SK-N-SH (cell line): ENCODE measurements at regions not wholly inside any gene's neighbourhood (a gene's known extent, or its start where the extent isn't known, plus 50 kb on each side); places are given as distances from the start of the nearest gene placed in this dataset.

ENCODE experiments used
- CTCF ChIA-PET: fragments of 300-600, 350-600 bp; formaldehyde crosslinking; extraction: SDS; loops from one replicate; lab custom pipeline; 2021; lab: Yijun Ruan, JAX
- POLR2A ChIA-PET: fragments of 350-600 bp; sonication (Branson Sonifier 250); formaldehyde crosslinking; extraction: SDS; loops from one replicate; lab custom pipeline; 2020; ENCODE audit warnings: antibody characterized with exemption, inconsistent platforms; lab: Yijun Ruan, JAX
- DNase-seq: peaks from one replicate; pipeline ENCODE4 v3.0.0; 2012
- H2AFZ ChIP-seq: fragments of 200-600 bp; sonication (generic); 2 replicates; pipeline ENCODE4 v1.8.1; 2016; ENCODE audit warnings: antibody characterized with exemption, mild to moderate bottlenecking, low read depth
- H3F3A ChIP-seq: fragments of 200-600 bp; sonication (generic); replicated peaks from 2 replicates; pipeline ENCODE3; 2016; ENCODE audit warnings: antibody characterized with exemption, mild to moderate bottlenecking; ENCODE audit not compliant: insufficient read depth
- H3K27ac ChIP-seq, 2 experiments: fragments of 200-500 bp in 1 of 2; fragments of 200-600 bp in 1 of 2; sonication (Bioruptor generic) in 1 of 2; sonication (generic), shearing (Covaris generic) in 1 of 2; 2 replicates each; pipeline versions ENCODE4 v1.5.1 to v1.6.1; 2014 to 2016; ENCODE audit warnings: low read depth in 2 of 2, inconsistent platforms in 1 of 2, low read length in 1 of 2, mild to moderate bottlenecking in 1 of 2, mixed read lengths in 1 of 2
- H3K27me3 ChIP-seq: fragments of 200-600 bp; sonication (generic), shearing (Covaris generic); 2 replicates; pipeline ENCODE4 v1.6.1; 2016; ENCODE audit warnings: mixed run types; ENCODE audit not compliant: insufficient read depth
- H3K36me3 ChIP-seq, 2 experiments: fragments of 200-500 bp in 1 of 2; fragments of 200-600 bp in 1 of 2; sonication (Bioruptor generic) in 1 of 2; sonication (generic) in 1 of 2; replicated peaks in 1 of 2; 2 replicates each; pipeline versions ENCODE3 to v1.5.1; 2014 to 2016; ENCODE audit warnings: low read length in 1 of 2, mild to moderate bottlenecking in 1 of 2; ENCODE audit not compliant: insufficient read depth in 2 of 2, control insufficient read depth in 1 of 2
- H3K4me1 ChIP-seq, 2 experiments: fragments of 200-500 bp in 1 of 2; fragments of 200-600 bp in 1 of 2; sonication (Bioruptor generic) in 1 of 2; sonication (generic), shearing (Covaris generic) in 1 of 2; 2 replicates each; pipeline versions ENCODE4 v1.5.1 to v1.6.1; 2014 to 2016; ENCODE audit warnings: low read depth in 1 of 2, low read length in 1 of 2, mixed run types in 1 of 2; ENCODE audit not compliant: insufficient read depth in 2 of 2, control insufficient read depth in 1 of 2
- H3K4me2 ChIP-seq: fragments of 200-600 bp; sonication (generic), shearing (Covaris generic); 2 replicates; pipeline ENCODE4 v1.6.1; 2017; ENCODE audit warnings: mixed run types
- H3K4me3 ChIP-seq, 2 experiments: fragments of 200-500 bp in 1 of 2; fragments of 200-600 bp in 1 of 2; sonication (Bioruptor generic) in 1 of 2; sonication (generic), shearing (Covaris generic) in 1 of 2; 2 replicates each; pipeline versions ENCODE4 v1.5.1 to v1.8.1; 2014 to 2016; ENCODE audit warnings: low read depth in 2 of 2, inconsistent platforms in 1 of 2, low read length in 1 of 2, mild to moderate bottlenecking in 1 of 2, mixed read lengths in 1 of 2, moderate library complexity in 1 of 2
- H3K79me2 ChIP-seq: fragments of 200-600 bp; sonication (generic); 2 replicates; pipeline ENCODE4 v1.8.1; 2017; ENCODE audit warnings: mild to moderate bottlenecking; ENCODE audit not compliant: insufficient read depth
- H3K9ac ChIP-seq: fragments of 200-600 bp; sonication (generic); 2 replicates; pipeline ENCODE4 v1.6.1; 2017; ENCODE audit warnings: mixed run types
- H3K9me2 ChIP-seq: fragments of 200-600 bp; sonication (generic); 2 replicates; pipeline ENCODE4 v1.6.1; 2017; ENCODE audit warnings: mixed run types
- H3K9me3 ChIP-seq: fragments of 200-600 bp; sonication (generic); 2 replicates; pipeline ENCODE4 v1.6.1; 2017; ENCODE audit warnings: mixed run types, mild to moderate bottlenecking, moderate library complexity
- H4K20me1 ChIP-seq: fragments of 200-600 bp; sonication (generic); 2 replicates; pipeline ENCODE4 v1.6.1; 2017; ENCODE audit warnings: mild to moderate bottlenecking, mixed run types; ENCODE audit not compliant: insufficient read depth
- CTCF ChIP-seq: fragments of 200-600 bp; sonication (generic); IDR thresholded peaks from 2 replicates; pipeline ENCODE4 v1.6.1; 2017; ENCODE audit warnings: antibody characterized with exemption, mild to moderate bottlenecking, moderate library complexity
- ELF1 ChIP-seq: IDR thresholded peaks from 2 replicates; pipeline ENCODE4 v1.4.0; 2012
- FOXJ3 ChIP-seq: sonication (generic); formaldehyde crosslinking; IDR thresholded peaks from 2 replicates; pipeline ENCODE4 v1.5.1; 2020; ENCODE audit warnings: mild to moderate bottlenecking, missing genetic modification reagents
- FOXM1 ChIP-seq: IDR thresholded peaks from 2 replicates; pipeline ENCODE4 v1.4.0; 2012; ENCODE audit warnings: low read depth, mild to moderate bottlenecking
- GABPA ChIP-seq: IDR thresholded peaks from 2 replicates; pipeline ENCODE4 v1.4.0; 2012; ENCODE audit warnings: low read depth, mild to moderate bottlenecking
- GATA2 ChIP-seq: sonication (generic); formaldehyde crosslinking; IDR thresholded peaks from 2 replicates; pipeline ENCODE4 v1.5.0; 2020; ENCODE audit warnings: mild to moderate bottlenecking, missing genetic modification reagents
- JUND ChIP-seq: IDR thresholded peaks from 2 replicates; pipeline ENCODE4 v1.4.0; 2012
- MAX ChIP-seq: IDR thresholded peaks from 2 replicates; pipeline ENCODE4 v1.4.0; 2012; ENCODE audit warnings: low read depth
- MXI1 ChIP-seq: IDR thresholded peaks from 2 replicates; pipeline ENCODE4 v1.6.1; 2012; ENCODE audit warnings: mild to moderate bottlenecking, low read depth, low read length, improper control_type of control experiment
- NFIC ChIP-seq: IDR thresholded peaks from 2 replicates; pipeline ENCODE4 v1.4.0; 2012; ENCODE audit warnings: borderline replicate concordance
- NRF1 ChIP-seq: IDR thresholded peaks from 2 replicates; pipeline ENCODE4 v1.6.1; 2012; ENCODE audit warnings: low read depth, mild to moderate bottlenecking, low read length
- PBX3 ChIP-seq: IDR thresholded peaks from 2 replicates; pipeline ENCODE4; 2012
- POLR2AphosphoS5 ChIP-seq: IDR thresholded peaks from 2 replicates; pipeline ENCODE4 v1.6.1; 2012; ENCODE audit warnings: low read depth, low read length
- RAD21 ChIP-seq: IDR thresholded peaks from 2 replicates; pipeline ENCODE4 v1.6.1; 2012; ENCODE audit warnings: mild to moderate bottlenecking, low read length
- RCOR1 ChIP-seq: fragments of 150-350 bp; IDR thresholded peaks from 2 replicates; pipeline ENCODE4 v1.6.1; 2017; ENCODE audit warnings: antibody characterized with exemption, low read length
- REST ChIP-seq: IDR thresholded peaks from 2 replicates; pipeline ENCODE4 v1.6.1; 2012; ENCODE audit warnings: mild to moderate bottlenecking, low read depth, low read length, moderate library complexity
- RFX5 ChIP-seq: IDR thresholded peaks from 2 replicates; pipeline ENCODE4 v1.6.1; 2012; ENCODE audit warnings: mild to moderate bottlenecking, improper control_type of control experiment, low read length
- RXRA ChIP-seq: IDR thresholded peaks from 2 replicates; pipeline ENCODE4 v1.4.0; 2012; ENCODE audit warnings: low read depth, mild to moderate bottlenecking, borderline replicate concordance
- SIN3A ChIP-seq: IDR thresholded peaks from 2 replicates; pipeline ENCODE4 v1.6.1; 2012; ENCODE audit warnings: low read depth, mild to moderate bottlenecking, low read length, moderate library complexity, borderline replicate concordance
- TAF1 ChIP-seq: IDR thresholded peaks from 2 replicates; pipeline ENCODE4 v1.6.1; 2012; ENCODE audit warnings: low read depth, mild to moderate bottlenecking, low read length, moderate library complexity, borderline replicate concordance
- YY1 ChIP-seq: IDR thresholded peaks from 2 replicates; pipeline ENCODE4 v1.4.0; 2012; ENCODE audit warnings: low read depth, mild to moderate bottlenecking
- WGBS: methylation state at CpG from one replicate; pipeline ENCODE4 v1.1.6; 2017; ENCODE audit warnings: low lambda C conversion rate; 5-methylcytosine and 5-hydroxymethylcytosine counted together

GRCh38 chr2:83826577-83826976 is 632.5 kb downstream of the SUCLG1 start (continued):
- no peak for TF ChIP-seq POLR2AphosphoS5

- ChIA-PET CTCF (interaction anchor here (0.7 kb wide), 1 partner anchor 675 kb away, joined by 3 read pairs; no protein-coding TSS in a partner anchor), POLR2A (no interaction called here)
- Histone ChIP-seq H2AFZ (no peak overlapping the region), H3K9me3 (no peaks in the 10 kb centered on the region), H3K27ac (no peak overlapping the region), H3K4me3 (no peak overlapping the region), H3K79me2 (no peaks in the 10 kb centered on the region), H3K9me2 (no peaks in the 10 kb centered on the region), H3K36me3 (no peaks in the 10 kb centered on the region), H3K9ac (no peak overlapping the region), H4K20me1 (no peaks in the 10 kb centered on the region), H3K4me1 (no peaks in the 10 kb centered on the region), H3K27me3 (no peaks in the 10 kb centered on the region), H3F3A (no peaks in the 10 kb centered on the region), H3K4me2 (no peak overlapping the region)
- DNase-seq, result no peak
- 0% methylated on average over 1 of the region's 2 CpGs for WGBS
- TF ChIP-seq SIN3A (no peak), NRF1 (no peak), TAF1 (no peak), NFIC (no peak), GATA2 (CRISPR knock-in tag) (no peak), ELF1 (no peak), RXRA (no peak), PBX3 (no peak), YY1 (no peak), GABPA (no peak), JUND (no peak), FOXJ3 (CRISPR knock-in tag) (no peak), RFX5 (no peak)
Observed at GRCh38 chr2:83823229-83823628, 635.9 kb downstream of the SUCLG1 start.

GRCh38 chr2:83817511-83817910 is 641.6 kb downstream of the SUCLG1 start:
- no peak overlapping the region for H3K27ac ChIP-seq
- no peaks in the 10 kb centered on the region for H3K9me3 ChIP-seq
- H3K4me1 ChIP-seq, result no peaks in the 10 kb centered on the region
- no peak overlapping the region for H2AFZ ChIP-seq
- H3K27me3 ChIP-seq, result no peaks in the 10 kb centered on the region
- H3K79me2 ChIP-seq, result no peaks in the 10 kb centered on the region
- POLR2A ChIA-PET, result no interaction called here
- H4K20me1 ChIP-seq, result no peaks in the 10 kb centered on the region
- TF ChIP-seq MAX, result no peak
- TF ChIP-seq FOXM1, result no peak
- TF ChIP-seq GABPA, result no peak
- no peak for TF ChIP-seq PBX3
- TF ChIP-seq MXI1, result no peak
- no peak for TF ChIP-seq ELF1
- TF ChIP-seq CTCF, result peak; percentile 46
- TF ChIP-seq RAD21, result peak; percentile 33
- no peak for TF ChIP-seq GATA2 (CRISPR knock-in tag)
- no peak for TF ChIP-seq RCOR1
- no peak for TF ChIP-seq REST
- TF ChIP-seq TAF1, result no peak
- TF ChIP-seq, all 33 proteins: peak for 2
- no peak for DNase-seq
- Histone ChIP-seq H3K4me2 (no peak overlapping the region), H3K9ac (no peak overlapping the region), H3K4me3 (no peak overlapping the region), H3K9me2 (no peaks in the 10 kb centered on the region), H3F3A (no peaks in the 10 kb centered on the region), H3K36me3 (no peaks in the 10 kb centered on the region)
- WGBS, result 2% methylated on average over 3 of the region's 3 CpGs
- CTCF ChIA-PET, result no interaction called here
